22Rv1 (cell line): ENCODE measurements at regions not wholly inside any gene's neighbourhood (a gene's known extent, or its start where the extent isn't known, plus 50 kb on each side); places are given as distances from the start of the nearest gene placed in this dataset.

Experiments used
- CTCF ChIP-seq: fragments of 450-650 bp; IDR thresholded peaks from 2 replicates; pipeline ENCODE4 v1.5.1; 2017; ENCODE audit warnings: mild to moderate bottlenecking
- ZFX ChIP-seq: fragments of 450-650 bp; IDR thresholded peaks from 2 replicates; pipeline ENCODE4 v1.6.1; 2017; ENCODE audit warnings: antibody characterized with exemption, borderline replicate concordance

DNA sequence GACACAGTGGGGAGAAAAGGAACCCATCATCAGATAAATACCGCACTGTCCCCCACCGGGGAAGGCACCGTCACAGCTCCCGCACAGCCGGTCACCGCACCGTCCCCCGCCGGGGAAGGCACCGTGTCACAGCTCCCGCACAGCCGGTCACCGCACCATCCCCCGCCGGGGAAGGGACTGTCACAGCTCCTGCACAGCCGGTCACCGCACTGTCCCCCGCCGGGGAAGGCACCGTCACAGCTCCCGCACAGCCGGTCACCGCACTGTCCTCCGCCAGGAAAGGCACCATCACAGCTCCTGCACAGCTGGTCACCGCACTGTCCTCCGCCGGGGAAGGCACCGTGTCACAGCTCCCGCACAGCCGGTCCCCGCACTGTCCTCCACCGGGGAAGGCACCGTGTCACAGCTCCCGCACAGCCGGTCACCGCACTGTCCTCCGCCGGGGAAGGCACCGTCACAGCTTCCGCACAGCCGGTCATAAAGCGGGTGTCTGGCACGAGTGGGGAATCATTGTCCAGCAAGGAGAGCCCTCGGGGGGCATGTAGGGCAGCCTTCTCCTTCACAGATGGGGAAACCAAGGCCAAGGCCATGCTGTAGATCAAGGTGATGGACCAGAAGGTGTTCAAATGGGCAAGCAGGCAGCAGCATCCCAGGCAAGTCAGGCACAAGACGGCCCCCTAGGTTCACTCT lies 280.1 kb downstream of the NPHP4 start:
- TF ChIP-seq CTCF (no peak), ZFX (no peak)
